NCI-H2196 (cell line): ENCODE measurements at regions not wholly inside any gene's neighbourhood (a gene's known extent, or its start where the extent isn't known, plus 50 kb on each side); places are given as distances from the start of the nearest gene placed in this dataset.

ENCODE experiments used
- DNase-seq: peaks from one replicate; lab custom pipeline; 2025; ENCODE audit not compliant: unreplicated experiment; lab: John Stamatoyannopoulos, UW

DNA sequence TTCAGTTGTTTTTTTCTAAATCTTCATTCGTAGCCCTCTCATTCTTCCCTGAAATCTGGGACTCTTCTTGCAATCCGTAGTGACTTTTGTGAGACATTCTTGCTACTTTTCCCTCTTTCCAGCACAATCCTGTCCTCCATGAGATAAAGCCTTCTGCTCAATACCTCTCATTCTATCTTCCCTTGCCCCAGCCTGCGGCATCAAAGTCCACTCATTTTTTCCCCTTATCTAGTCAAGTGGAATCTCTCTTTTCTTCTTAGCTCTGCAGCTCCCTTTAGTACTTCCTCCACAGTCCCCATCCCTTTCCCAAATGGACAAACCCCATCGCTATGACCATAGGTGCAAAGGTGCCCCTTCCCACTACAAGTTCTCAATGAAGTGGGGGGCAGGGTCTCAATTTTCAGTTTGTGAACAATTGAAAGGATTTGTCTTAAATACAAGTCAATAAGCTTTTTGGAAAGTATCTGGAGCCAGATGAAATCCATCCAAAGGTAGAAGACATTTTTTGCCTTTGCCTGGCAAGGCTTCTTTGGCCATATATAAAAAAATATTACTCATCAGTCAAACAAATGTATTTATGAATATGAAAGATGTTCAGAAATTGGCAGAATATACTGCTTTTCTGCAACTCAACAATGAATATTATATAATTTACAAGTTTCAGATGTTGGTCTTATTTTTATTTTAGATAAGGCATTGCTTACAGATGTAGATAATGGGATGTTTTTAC, 179.4 kb downstream of the SNAPC1 start:
- DNase-seq = no peak

DNA sequence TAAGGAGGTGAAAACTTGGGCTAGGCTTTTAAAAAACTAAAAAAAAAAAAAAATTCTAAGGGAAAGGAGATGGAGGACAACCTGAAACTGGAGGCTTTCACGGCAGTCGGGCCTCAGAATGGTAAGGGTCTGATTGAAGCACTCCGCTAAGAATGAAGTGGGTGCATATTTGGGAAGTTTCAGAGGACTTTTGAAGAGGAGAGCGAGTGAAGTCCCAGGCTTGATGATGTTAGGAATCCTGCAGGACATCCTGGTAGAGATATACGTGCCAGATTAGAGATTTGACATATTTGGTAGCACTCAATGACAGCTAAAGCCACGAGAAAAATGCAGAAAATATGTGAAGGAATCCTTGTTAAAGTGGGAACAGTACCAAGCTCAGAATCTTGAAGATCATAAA, 186.2 kb downstream of the SNAPC1 start:
- no peak for DNase-seq

GRCh38 chr14:61950340-61950739, 188.1 kb downstream of the SNAPC1 start:
- no peak for DNase-seq

DNA sequence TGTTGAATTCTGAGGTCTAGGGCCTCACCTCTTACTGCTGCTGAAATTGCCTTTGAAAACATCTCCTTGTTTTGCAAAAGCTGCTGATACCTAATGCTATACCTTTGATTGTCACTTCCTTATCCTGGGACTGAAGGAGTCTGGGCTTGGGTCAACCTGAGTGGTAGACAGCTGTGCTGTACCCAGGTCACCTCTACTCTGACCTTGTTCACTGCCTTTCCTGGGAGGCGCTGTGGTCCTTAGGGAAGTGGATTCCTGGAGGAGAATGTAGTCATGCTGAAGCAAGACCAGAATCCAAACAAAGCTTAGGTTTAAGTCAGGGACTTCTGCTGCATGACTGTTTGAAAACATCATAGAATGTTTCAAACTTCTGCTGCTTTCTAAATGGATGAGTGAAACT, 191.4 kb downstream of the SNAPC1 start:
- no peak for DNase-seq

GRCh38 chr14:61954306-61954705, 192.1 kb downstream of the SNAPC1 start:
- no peak for DNase-seq

DNA sequence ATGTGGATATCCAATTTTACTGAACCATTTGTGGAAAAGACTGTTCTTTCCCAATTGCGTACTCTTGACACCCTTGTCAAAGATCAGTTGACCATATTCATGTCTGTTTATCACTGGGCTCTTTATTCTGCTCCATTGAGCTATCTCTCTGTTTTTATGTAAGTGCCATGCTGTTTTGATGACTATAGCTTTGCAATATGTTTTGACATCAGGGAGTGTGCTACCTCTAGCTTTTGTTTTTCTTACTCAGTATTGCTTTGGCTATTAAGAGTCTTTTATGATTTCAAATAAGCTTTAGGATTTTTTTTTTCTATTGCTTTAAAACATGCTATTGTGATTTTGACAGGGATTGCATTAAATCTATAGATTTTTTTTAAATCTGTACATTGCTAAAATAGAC, 194.3 kb downstream of the SNAPC1 start:
- DNase-seq = no peak

DNA sequence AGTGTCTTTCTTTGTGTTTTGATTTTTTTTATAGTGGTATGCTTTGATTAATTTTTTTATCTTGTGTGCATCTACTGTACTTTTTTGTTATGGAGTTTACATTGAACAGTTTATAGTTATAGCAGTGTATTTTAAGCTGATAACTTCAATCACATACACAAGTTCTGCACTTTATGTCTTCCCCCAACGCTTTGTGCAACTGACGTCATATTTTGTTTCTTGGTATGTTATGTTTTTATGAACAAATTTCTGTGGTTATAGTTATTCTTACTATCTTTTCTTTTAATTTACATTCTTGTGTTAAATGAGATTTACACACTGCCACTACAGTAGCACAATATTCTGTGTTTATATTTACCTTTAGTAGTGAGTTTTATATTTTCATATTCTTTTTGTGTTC, 197.1 kb downstream of the SNAPC1 start:
- no peak for DNase-seq

DNA sequence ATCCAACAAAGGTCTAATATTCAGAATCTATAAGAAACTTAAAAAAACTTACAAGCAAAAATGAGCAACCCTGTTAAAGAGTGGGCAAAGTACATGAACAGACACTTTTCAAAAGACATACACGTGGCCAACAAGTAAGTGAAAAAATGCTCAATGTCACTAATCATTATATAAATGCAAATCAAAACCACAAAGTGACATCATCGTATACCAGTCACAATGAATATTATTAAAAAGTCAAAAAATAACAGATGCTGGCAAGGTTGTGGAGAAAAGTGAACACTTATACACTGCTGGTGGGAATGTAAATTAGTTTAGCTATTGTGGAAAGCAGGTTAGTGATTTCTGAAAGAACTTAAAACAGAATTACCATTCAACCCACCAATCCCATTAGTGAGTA, 199.1 kb downstream of the SNAPC1 start:
- DNase-seq = no peak

DNA sequence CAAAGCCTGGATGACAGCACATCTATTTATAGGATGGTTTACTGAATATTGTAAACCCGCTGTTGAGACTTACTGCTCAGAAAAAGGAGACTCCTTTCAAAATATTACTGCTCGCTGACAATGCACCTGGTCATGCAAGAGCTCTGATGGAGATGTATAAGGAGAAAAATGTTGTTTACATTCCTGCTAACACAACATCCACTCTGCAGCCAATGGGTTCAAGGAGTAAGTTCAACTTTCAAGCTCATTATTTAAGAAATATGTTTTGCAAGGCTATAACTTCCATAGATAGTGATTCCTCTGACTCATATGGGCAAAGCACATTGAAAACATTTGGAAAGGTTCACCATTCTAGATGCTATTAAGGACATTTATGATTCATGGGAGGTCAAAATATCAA, 201.7 kb downstream of the SNAPC1 start:
- DNase-seq = no peak

DNA sequence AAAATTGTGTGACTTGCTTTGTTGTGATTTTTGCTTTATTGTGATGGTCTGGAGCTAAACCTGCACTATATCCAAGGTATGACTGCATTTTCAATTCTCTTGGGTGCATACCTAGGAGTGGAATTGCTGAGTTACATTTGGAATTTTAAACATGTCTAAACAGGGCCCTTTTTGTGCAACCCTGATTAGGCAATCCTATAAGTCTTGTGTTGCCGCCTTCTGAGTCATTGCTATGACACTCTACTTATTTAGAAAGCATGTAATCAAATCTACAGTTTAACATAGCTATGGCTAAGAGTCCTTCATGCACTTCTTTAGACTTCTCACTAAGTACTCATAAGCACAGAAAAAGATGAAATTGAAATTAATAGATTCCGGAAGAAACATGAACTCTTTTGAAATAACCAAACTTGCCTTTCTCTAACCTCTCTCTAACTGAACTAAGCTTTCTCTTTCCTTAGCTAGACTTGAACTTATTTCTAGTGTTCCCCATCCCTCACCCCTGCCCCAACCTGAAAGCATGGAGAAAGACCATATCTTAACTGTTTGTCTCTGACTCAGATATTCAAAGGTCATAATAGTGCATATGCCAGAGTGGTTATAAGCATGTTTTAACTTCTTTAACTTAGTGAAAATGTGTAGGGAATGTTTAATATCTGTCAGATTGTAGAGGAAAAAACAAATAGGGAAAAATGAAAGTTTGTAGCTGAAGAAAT, 203.0 kb downstream of the SNAPC1 start:
- no peak for DNase-seq

DNA sequence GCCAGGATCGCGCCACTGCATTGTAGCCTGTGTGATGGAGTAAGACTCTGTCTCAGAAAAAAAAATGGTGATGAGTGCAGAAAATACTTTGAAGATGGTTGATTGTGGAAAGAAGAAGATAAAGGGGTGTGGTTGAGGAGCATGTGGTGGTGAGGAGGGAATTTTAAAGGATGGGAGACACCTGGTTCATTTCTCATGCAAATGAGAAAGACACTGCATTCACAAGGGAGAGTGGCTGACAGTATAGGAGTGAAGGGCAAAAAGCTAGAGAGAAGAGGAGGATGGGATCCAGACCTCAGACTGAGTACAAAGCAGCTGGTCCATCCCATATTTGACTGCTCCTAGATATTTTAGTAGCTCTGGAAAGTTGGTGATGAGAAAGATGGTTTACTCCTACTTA, 206.0 kb downstream of the SNAPC1 start:
- no peak for DNase-seq

DNA sequence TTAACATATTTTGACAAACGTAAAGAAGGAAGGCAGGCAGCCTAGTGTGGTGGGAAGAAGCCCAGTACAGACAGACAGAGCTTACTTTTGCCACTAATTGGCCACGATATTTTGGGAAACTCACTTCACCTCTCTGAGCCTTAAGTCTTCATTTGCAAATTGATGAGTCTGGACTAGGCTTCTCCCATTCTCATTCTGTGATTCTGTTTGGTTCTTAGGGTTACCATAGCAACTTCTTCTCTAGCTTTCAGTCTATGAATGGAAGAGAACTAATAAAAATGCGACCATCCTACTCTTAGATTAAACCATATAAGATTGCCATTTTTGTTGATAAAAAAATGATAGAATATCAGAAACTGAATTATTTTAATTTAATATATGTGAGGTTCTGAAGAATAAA, 210.5 kb downstream of the SNAPC1 start:
- DNase-seq = no peak

GRCh38 chr14:61973981-61974380, 211.8 kb downstream of the SNAPC1 start:
- no peak for DNase-seq

GRCh38 chr14:61977217-61977616, 215.0 kb downstream of the SNAPC1 start:
- DNase-seq = no peak

DNA sequence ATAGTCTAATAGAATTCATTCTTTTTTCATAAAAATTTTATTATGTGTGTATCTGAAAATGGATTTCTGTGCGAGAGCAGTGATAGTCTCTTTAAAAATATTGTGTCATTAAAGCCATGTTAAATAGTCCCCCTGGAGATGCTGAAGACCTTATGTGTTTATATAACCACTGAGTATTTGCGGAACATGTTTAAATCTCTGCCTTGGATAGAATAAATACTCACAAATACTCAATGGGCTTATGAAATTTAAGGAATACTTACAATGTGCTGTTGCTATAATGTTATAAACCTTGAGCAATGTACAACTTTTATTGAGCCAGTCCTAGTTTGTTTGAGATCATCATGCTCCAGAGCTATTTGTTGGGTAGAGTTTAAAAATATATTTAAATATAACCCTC, 226.0 kb downstream of the SNAPC1 start:
- DNase-seq = no peak

DNA sequence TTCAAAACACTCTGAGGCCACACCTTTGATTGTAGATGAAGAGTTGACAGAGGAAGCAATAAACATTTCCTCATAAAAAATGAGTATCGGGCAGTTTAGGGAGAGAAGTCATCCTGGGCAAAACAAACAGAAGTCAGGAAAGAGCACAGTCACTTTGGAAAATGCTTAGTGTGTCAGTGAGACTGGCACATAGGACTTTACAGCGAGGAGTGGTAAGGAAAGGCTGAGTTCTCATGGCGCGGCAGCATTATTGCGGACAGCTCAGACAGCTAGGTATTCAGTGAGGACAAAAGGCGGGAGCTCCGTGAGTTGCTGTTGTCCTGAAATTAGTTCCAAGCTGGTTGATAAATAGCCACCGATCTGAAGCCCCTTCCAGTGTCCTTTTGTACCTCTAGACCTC, 229.9 kb downstream of the SNAPC1 start:
- DNase-seq = no peak

DNA sequence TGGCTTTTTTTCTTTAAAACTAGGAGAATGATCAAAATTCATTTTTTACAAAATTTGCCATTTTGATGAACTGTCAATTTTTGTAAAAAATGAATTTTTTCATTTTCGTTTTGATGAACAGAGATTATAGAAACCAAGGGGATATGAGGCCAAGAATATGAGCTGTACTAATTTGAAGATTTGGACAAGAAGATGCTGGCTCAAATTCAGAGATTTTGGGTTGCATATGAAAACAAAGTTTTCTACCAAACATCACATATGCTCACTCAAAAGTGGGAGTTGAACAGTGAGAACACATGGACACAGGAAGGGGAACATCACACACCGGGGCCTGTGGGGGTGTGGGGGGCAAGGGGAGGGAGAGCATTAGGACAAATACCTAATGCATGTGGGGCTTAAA, 230.7 kb downstream of the SNAPC1 start:
- no peak for DNase-seq

GRCh38 chr14:61994589-61994988, 232.4 kb downstream of the SNAPC1 start:
- DNase-seq = no peak

GRCh38 chr14:61996753-61997152, 234.5 kb downstream of the SNAPC1 start:
- DNase-seq = no peak

DNA sequence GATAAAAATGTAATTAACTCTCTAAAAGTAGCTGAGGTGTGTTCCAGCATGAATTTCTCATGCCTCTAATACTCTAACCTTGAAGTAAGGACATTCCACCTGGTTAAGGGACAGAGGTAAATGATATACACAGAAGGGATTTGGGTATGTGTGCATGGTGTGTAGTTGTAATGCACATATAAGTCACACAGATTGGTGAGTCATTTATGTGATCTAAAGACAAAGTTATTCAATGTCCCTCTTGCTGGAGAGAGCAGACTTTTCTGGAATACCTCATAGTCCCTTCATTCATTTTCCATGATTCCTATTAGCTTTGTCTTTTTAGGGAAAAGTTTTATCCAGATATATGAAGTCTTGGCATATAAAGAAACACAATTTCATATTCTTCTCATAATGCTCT, 234.9 kb downstream of the SNAPC1 start:
- DNase-seq = no peak

DNA sequence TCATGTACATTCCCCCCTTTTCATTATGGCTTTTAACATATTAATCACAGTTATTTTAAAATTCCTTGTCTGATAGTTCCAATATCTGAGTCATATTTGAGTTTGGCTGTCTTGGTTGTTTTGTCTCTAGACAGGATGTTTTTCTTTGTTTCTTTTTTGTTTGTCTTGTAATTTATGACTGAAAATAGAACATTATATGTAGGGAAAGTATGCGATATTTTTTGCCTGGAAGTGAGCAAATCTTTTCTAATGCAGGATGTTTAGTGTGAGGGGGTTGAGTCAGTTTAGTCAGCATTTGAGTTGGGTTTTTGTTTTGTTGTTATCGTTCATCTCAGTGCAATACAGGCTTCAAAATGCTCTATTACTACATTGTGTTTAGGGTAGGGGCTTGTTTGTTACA, 239.7 kb downstream of the SNAPC1 start:
- no peak for DNase-seq

- DNase-seq = no peak
These were observed 240.4 kb downstream of the SNAPC1 start for GRCh38 chr14:62002642-62003041.

GRCh38 chr14:62003701-62004100, 241.5 kb downstream of the SNAPC1 start:
- no peak for DNase-seq
